HG03460 (cell line): ENCODE measurements at regions not wholly inside any gene's neighbourhood (a gene's known extent, or its start where the extent isn't known, plus 50 kb on each side); places are given as distances from the start of the nearest gene placed in this dataset.

Experiments used
- ATAC-seq: cut with Tn5 transposase; IDR thresholded peaks from one replicate; pipeline ENCODE4 v1.9.1; 2021; ENCODE audit not compliant: unreplicated experiment

DNA sequence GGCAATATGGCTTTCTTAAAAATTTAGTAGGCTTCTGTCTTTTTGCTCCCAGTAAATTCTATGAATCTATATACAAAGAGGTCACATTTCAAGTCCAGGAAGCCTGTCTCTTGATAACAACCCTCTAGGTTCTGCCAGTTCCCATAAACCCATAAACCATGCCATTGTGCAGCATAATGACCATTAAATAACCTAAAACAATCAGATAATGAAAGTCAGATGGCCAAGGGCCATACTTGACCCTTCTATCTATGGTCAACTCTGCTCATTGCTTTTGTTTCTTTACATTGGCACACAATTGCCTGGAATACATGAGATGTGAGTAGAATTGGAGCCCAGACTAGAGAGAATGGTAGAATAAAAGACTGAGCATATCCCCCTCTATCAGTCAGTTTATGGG, 305.4 kb upstream of the KIF2A start:
- ATAC-seq = no peak

DNA sequence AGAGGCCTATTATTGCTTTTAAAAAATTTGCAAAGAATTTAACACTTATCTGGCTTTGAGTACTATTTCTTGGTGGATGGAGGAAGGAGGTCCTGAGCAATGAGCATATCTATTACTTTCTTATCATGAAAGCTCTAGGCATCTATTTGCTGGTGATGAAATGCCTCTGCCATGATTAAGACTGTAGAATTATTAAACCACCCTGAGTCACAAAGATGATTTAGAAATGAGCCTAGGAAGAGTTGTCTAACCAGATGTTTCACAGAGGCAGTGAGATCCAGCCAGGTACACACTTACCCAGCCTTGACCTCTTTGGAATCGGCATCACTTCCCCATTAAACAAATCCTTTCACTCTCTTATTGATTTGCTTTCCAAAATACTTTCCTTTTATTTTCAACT, 304.4 kb upstream of the KIF2A start:
- no peak for ATAC-seq

DNA sequence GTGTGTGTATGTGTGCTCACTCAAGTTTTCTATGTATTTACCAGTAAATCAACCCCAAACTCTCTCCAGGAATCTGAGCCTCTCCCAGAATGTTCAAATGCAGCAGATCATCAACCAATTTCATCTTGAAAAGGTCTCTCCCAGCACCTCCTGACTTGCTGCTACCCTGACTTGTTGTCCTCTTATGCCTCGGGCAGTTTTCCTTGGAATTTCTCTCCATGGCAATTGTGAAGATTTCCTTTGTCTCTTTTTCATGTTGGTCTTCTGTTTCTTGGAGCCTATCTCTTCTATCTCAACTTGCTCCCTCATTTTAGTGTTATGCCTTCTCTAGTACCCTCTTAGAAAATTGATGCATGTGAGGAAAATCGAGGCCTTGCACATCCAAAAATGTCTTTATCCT, 303.6 kb upstream of the KIF2A start:
- no peak for ATAC-seq

DNA sequence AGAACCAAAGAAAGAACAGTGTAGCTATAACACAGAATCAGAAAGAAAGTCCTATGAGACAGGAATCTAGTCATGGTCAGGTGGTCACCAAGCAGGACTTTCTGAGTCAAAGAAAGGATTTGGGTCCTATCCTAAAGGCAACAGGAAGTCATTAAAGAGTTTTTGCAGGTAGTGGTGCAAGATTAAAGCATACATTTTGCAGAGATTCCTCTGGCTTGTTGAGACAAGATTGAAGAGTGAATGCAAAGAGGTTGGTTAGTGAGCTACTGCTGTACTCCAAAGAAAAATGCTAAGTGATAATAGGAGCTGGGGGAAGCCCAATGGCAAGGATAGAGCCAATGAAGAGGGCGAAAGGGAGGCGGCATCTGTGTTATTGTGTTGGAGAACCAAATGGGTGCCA, 300.5 kb upstream of the KIF2A start:
- ATAC-seq = no peak

DNA sequence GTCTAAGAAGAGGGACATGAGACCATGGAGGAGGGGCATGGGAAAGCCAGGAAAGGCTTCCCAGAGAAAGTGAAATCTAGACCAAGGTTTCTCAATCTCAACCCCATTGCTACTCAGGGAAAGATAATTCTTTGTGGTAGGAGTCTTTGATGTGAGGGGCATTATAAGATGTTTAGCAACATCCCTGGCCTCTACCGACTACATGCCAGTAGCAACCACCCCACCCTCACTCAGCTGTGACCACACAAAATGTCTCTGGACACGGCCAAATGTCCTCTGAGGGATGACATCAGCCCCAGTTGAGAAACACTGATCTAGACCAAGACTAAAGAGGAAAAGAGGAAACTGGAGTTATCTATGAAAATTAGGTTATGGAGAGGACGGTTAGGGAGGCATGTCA, 298.5 kb upstream of the KIF2A start:
- no peak for ATAC-seq

GRCh38 chr5:62011089-62011664, 294.8 kb upstream of the KIF2A start:
- ATAC-seq = no peak

- ATAC-seq = no peak
These were observed 288.9 kb upstream of the KIF2A start for GRCh38 chr5:62017092-62017491.

- ATAC-seq = no peak
These were observed 276.7 kb upstream of the KIF2A start for GRCh38 chr5:62029303-62029702.

DNA sequence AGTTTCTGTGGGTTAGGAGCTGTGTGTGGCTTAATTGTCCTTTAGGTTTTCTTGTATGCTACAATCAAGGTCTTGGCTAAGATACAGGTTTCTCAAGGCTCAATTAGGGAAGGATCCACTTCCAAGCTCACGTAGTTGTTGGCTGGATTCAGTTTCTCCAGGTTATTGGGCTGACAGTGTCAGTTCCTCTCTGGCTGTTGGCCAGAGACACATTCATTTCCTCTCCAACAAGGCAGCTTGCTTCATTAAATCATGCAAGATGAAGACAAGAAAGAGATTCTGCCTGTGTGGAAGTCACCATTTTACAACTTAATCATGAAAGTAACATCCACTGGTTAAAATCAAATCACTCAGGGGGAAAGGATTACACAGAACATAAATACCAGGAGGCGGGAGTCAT, 275.7 kb upstream of the KIF2A start:
- no peak for ATAC-seq

DNA sequence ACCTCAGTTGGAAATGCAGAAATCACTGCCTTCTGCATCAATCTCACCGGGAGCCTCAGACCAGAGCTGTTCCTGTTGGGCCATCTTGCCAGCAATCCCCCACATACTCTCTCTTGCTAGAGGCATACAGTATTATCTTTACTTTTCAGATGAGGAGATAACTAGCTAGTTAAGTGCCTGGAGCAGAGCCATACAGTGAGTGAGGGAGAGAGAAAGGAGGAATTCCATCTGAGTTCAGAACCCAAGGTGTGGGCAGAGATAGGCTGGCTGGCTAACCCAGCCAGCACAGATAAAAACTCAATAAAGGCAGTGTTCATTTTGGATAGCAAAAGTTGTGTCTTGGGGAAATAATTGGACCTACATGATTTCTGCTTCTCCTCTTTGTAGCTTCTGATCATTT, 268.0 kb upstream of the KIF2A start:
- no peak for ATAC-seq

DNA sequence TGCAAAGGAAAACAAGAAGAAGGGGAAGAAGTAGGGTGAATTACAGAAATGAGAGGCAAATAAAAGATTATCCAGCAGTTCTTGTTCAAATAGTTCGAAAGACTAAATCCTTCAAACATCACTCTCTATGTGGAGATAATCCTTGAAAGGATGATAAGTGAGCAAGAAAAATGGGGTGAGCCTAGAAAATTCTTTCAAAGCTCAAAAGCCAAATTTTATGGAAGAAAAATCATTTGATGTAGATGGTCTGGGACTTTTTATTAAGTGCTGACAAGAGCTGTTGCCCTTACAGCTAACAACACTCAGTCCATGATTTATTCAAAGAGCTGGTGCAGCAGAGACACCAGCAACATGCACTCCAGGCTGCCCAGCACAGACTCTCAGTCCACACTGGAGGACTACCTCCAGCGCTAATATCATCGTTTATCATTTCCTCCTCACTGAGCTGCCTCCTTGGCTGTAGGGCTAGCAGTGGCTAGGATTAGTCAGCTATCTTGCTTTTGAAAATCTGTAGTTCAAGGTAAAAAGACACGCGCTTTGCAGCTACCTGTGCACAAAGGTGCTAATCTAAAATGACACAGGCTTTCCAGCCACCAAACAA, 264.8 kb upstream of the KIF2A start:
- ATAC-seq = no peak

DNA sequence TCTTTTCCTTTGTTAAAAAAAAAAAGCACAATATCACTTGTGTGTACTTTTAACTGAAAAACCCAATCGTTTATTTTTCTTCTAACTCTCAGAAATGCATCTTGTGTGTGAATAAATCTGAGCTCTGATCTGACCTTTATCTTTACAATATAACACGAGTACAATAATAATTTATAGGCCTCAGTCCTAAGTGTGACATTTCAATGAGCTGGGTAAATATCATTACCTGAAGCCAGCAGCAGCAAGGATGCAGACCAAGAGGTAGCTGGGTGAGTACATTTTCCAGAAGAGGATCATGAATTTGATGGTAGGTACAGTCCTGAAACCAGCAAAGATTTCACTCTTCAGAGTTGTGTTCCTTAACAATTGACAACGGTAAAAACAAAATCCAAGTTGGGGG, 264.0 kb upstream of the KIF2A start:
- no peak for ATAC-seq

DNA sequence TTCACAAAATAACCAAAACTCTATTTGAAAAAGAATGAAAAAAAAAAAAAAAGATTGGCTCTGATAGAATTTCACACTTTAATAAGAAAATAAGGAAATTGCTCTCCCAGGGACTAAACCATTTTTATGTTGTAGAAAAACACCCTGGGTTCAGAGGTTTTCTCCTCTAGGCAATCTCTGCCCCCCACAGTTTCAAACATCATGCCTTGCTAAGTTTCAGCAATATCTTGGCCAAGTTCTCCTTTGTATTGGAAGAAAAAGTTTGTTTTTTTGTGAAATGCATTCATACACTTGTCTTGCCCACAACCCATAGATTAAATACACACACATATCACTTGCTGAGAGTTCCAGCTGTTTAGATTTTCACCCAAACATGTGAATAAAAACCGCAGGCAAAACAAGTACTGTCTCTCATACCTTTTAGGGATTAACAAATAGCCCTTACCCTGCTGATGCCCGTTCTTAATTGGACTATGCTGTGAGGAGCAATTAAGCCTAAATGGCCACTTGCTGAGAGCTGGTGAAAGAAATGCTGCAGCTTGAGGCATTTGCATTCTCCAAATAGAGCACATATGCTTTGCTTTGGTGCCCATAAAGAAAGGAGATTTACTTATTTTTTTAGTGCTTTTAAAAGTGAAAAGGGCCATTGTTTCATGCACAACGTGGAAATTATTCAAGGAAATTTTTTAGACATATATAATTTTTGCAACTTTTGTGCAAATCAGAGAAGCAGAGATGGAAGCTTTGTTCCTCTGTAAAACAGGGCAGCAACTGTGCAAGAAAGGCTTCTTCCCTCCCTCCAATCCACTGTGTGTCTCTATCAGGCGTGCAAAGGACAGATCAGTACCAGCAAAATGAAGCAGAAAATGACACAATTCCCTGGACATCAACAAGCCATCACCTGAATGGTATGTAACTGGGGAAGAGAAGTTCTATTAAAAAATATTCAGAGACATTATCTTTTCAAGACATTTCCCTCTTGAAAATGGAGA, 262.4 kb upstream of the KIF2A start:
- ATAC-seq = no peak

GRCh38 chr5:62044989-62045388, 261.0 kb upstream of the KIF2A start:
- no peak for ATAC-seq

- ATAC-seq = no peak
These were observed 259.8 kb upstream of the KIF2A start for GRCh38 chr5:62046191-62046590.

DNA sequence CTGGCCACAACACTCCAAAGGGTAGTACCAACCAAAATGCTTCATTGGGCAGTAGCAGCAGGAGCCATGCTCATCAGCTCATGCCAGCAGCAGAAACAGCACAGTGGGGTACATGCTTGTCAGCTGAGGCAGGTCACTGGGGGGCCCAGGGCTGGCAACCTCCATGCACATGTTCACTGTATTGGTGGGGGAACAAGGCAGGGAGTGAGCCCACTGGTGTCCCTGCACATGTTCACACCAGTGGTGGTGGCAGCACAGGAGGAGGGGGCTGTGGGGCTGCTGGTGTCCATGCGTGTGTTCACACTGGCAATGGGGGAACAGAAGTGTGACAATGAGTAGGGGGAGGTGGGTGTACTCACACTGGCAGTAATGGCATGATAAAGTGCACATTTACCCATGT, 254.3 kb upstream of the KIF2A start:
- ATAC-seq = no peak

DNA sequence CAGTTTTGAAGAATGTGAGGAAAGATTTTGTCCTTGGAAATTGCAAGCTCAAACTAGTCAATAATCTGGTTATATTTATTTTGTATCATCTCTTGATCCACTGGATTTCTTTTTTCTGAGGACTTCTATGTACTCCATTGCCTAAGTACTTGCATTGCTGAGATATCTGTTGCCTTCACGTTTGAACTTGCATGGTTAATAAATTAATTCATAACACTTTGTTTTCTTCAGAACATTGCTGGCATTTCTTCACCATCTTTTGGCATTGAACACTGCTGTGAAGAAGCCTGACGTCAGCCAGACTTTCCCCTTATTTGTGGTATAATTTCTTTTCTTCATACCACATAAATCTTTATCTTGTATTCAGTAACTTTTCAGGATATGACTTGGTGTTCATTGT, 246.0 kb upstream of the KIF2A start:
- no peak for ATAC-seq

DNA sequence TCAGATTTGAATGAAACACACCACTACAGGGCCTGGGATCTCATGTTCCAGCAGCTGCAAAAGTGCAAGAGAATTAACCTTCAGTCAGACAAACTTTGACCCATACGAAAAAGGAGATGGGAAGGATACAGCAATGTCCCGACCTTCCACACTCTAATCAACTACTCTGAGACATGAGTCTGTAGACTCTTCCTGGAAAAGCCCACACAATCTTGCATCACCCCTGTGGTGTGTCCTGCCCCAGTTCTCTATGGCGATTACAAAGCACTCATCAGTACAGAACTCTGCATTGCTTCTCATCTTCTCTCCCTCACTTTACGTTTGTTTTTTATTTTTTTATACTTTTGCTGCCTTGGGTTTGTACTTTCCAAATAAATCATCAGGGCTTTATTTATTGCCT, 241.0 kb upstream of the KIF2A start:
- ATAC-seq = no peak

- ATAC-seq = no peak
These were observed 239.2 kb upstream of the KIF2A start for GRCh38 chr5:62066761-62067277.

DNA sequence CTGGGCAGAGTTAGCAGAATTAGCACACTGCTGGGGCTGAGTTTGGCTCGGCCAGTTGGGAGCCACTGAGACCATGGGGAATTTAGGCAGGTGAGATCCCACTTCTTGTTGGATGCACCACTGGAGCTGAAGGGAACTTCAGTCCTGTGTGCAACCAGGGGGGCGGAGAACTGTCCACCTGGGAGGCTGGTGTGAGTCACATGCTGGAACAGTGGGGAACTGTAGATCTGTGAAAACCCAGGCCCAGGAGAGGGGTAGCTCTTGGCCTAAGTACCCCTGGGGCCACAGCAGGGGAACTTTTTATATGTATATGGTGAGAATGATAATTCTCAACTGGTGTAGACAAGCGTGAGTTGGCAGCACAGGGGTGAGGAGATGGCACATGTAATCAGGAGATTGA, 237.5 kb upstream of the KIF2A start:
- no peak for ATAC-seq

GRCh38 chr5:62077387-62077786, 228.6 kb upstream of the KIF2A start:
- ATAC-seq = no peak
